CMK (cell line): ENCODE measurements at regions not wholly inside any gene's neighbourhood (a gene's known extent, or its start where the extent isn't known, plus 50 kb on each side); places are given as distances from the start of the nearest gene placed in this dataset.

Experiments
- DNase-seq: peaks from one replicate; pipeline ENCODE4 v3.0.0-alpha.2; 2010; ENCODE audit warnings: low read depth

DNA sequence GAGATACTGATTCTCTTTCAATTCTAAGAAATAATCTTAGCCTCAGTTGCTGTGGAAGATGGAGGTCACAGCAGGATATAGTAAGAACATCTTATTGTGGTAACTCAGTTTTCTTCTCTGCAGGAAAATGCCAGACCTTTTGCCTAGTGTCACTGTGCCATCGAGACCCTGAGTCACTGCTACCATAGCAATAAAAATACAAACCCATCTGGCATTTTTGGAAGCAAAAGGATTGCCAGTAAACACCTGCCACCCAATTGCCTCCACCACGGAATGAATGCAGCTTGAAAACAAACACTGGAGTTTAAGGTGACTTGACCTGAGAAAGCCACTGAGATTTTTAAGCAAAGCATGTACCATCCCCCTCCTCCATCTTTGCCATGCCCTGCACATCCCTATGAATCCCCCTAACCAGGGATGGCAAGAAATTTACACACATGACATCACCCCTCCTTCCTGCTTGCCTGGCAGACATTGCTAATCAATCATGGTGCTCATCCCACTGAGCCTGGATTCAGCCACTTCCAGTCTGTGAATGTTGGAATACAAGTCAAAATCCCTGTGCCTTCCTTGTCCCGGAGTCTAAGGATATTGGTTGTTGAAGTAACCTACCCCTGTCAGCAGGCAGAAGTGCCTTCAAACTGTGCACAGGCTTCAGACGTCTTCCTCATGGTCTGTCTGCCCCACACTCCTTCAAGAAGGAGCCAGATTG is 59.6 kb upstream of the MAMLD1 start:
- no peak for DNase-seq

DNA sequence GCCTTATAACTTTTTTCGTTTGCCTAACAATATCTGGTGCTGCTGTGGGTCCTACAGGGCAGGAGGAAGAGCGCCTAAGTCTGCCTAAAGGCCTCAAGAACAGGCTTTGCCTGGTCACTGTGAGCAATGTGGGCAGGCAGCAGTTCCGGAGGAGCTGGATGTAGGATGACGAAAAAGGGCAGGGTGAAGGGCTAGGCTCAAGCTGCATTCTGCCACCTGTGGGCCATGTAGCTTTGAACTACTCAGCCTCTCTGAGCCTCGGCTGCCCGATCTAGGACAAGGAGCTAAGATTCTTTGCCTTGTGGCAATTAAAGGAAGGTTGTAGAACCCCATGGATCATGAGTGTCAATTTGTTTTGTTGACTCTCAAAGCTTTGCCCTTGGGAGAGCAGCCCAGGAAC is 57.1 kb upstream of the MAMLD1 start:
- no peak for DNase-seq

DNA sequence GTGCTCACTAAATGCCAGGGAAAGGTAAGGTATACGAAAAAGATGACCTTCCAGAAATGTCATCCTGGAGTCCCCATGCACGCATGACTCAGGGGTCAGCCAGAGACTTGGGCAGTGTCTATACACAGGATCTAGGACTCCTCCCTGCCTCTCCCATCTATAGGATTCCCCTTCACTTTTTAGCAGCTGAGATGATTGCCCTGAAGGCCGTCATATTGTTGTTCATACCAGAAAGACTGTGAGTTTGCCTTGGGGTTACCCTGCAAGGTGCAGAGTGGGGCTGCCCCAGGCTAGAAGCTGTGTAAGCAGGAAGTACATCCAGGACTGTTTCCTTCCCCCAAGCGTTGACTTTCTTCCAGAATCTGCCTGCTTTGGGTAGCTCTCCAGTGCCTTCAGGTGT is 55.1 kb upstream of the MAMLD1 start:
- DNase-seq, result no peak

DNA sequence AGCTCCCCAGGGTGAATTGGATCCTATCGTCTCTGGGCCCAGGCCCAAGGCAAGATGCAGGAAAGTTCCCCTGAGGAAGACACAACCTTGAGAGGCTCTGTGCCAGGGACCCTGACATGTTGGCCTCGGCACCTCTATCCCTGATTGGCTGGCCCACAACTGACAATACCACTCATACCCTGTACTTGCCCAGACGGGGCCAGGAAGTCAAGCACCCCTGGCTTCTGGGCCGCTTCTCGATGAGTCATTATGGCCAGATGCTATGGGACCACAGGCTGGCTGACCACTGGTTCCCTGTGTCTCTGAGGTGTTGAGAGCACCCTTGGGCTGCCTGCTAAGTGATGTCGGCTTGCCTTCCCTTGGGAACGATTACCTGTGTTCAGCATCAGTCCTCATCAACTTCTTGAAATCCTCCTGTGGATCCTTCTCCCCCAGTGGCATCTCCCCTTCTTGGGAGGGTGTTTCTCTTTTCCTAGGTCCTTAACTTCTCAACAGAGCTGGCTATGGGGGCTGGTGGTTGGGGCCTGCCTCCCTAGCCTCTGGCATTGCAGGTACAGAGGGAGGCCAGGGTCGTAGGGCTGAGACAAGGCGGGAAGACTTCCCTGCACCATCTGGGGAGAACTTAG is 54.5 kb upstream of the MAMLD1 start:
- no peak for DNase-seq

DNA sequence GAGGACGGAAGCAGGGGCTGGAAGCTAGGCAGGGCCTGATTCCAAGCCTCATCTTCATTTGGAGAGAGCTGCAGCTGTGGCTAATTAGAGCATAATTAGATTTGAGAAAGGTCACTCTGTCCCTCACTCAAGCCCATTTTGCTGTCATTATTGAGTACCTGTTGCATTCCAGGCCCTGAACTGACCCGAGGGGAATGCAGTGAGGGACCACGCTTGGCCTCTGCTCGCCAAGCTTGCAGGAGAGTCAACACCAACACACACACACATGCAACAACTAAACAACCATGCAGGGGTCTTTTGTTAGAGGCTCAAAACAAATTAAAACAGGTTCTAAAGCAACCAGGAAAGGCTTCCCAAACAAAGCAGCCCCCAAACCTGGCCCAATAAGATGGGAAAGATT is 52.7 kb upstream of the MAMLD1 start:
- no peak for DNase-seq

DNA sequence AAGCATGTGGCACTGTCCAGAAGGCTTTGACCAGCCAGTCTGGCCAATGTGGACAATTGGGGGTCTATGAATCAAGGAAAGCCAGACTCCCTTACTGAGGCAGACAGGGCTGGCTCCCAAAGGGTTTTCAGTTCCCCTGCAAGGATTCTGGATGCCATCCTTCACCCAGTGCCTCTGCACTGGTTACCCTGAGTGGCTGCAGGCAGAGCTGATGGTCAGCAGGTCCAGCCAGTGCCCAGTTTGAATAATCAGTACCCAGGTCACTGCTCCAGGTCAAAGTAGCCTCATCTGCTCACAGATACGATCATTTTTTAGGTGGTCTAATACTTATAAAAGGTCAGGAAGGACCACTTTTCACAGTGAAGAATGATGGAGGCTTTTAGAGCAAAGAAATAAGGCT is 52.2 kb upstream of the MAMLD1 start:
- DNase-seq, result no peak

DNA sequence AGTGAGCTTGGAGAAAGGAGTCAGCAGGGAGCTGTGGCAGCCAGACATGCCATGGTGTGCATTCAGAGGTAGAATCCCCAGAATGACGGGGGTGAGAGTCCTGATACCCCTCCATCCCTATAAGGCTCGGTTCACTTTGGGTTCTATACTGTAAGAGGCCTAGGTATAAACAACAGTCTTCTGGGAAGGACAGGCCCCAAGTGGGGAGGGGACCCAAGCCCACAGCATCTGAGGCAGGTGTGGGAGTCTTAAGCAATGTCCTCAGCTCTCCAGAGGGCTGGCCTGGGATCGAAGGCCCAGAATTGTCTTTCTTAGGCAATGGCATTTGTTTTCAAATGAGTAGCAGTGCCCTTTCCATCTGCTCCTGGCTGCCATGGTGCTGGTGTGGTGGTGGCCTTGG is 50.2 kb upstream of the MAMLD1 start:
- DNase-seq, result no peak
